NCI-H187 (cell line): ENCODE measurements at regions not wholly inside any gene's neighbourhood (a gene's known extent, or its start where the extent isn't known, plus 50 kb on each side); places are given as distances from the start of the nearest gene placed in this dataset.

Source experiments
- DNase-seq, 2 experiments: peaks; one replicate each; lab custom pipeline; 2025; lab: John Stamatoyannopoulos, UW

GRCh38 chr18:64253222-64253621 is 104.3 kb upstream of the LINC00305 start:
- DNase-seq: no peak

GRCh38 chr18:64248836-64249235 is 99.9 kb upstream of the LINC00305 start:
- no peak for DNase-seq

- no peak for DNase-seq
Observed at GRCh38 chr18:64245126-64245861, 96.4 kb upstream of the LINC00305 start.

GRCh38 chr18:64244571-64244970 is 95.7 kb upstream of the LINC00305 start:
- no peak for DNase-seq

GRCh38 chr18:64240316-64240715 is 91.4 kb upstream of the LINC00305 start:
- DNase-seq: no peak

GRCh38 chr18:64238076-64238475 is 89.2 kb upstream of the LINC00305 start:
- no peak for DNase-seq

- no peak for DNase-seq
Observed at GRCh38 chr18:64234321-64234720, 85.4 kb upstream of the LINC00305 start.

GRCh38 chr18:64233851-64234250 is 85.0 kb upstream of the LINC00305 start:
- DNase-seq: no peak

GRCh38 chr18:64220941-64221340 is 72.1 kb upstream of the LINC00305 start:
- no peak for DNase-seq

GRCh38 chr18:64219517-64219916 is 70.6 kb upstream of the LINC00305 start:
- DNase-seq: no peak

GRCh38 chr18:64210401-64210949 is 61.6 kb upstream of the LINC00305 start:
- DNase-seq: no peak

- no peak for DNase-seq
Observed at GRCh38 chr18:64208516-64208915, 59.6 kb upstream of the LINC00305 start.

GRCh38 chr18:64207820-64208219 is 58.9 kb upstream of the LINC00305 start:
- DNase-seq: no peak

- no peak for DNase-seq
Observed at GRCh38 chr18:64203295-64203694, 54.4 kb upstream of the LINC00305 start.

- no peak for DNase-seq
Observed at GRCh38 chr18:64202863-64203262, 54.0 kb upstream of the LINC00305 start.

GRCh38 chr18:64202210-64202836 is 53.4 kb upstream of the LINC00305 start:
- no peak for DNase-seq

- DNase-seq: no peak
Observed at GRCh38 chr18:64201781-64202180, 52.9 kb upstream of the LINC00305 start.

- no peak for DNase-seq
Observed at GRCh38 chr18:64199581-64199980, 50.7 kb upstream of the LINC00305 start.
